Trophoblast cell (in vitro differentiated cells and primary cell): ENCODE measurements at regions not wholly inside any gene's neighbourhood (a gene's known extent, or its start where the extent isn't known, plus 50 kb on each side); places are given as distances from the start of the nearest gene placed in this dataset.
A peak's percentile ranks its signal among the peaks of the same experiment; 100 is the strongest.

Experiments
- DNase-seq, 2 donors: peaks; one replicate each; pipeline ENCODE4 v3.0.0-alpha.2; 2016
- H2AFZ ChIP-seq: 2 replicates; pipeline ENCODE4 v1.6.1; 2013; ENCODE audit warnings: low read length, moderate library complexity, mild to moderate bottlenecking; ENCODE audit not compliant: insufficient read depth, poor library complexity
- H2AK5ac ChIP-seq: 2 replicates; pipeline ENCODE4 v1.6.1; 2013; ENCODE audit warnings: mild to moderate bottlenecking, low read length
- H2BK120ac ChIP-seq: 2 replicates; pipeline ENCODE4 v1.6.1; 2013; ENCODE audit warnings: low read length, mild to moderate bottlenecking, moderate library complexity; ENCODE audit not compliant: insufficient read depth, poor library complexity
- H2BK12ac ChIP-seq: 2 replicates; pipeline ENCODE4 v1.6.1; 2013; ENCODE audit warnings: mild to moderate bottlenecking, low read length, moderate library complexity
- H2BK5ac ChIP-seq: 2 replicates; pipeline ENCODE4 v1.6.1; 2013; ENCODE audit warnings: low read length, low read depth, moderate library complexity, mild to moderate bottlenecking; ENCODE audit not compliant: poor library complexity
- H3K14ac ChIP-seq: 2 replicates; pipeline ENCODE4 v1.6.1; 2013; ENCODE audit warnings: mild to moderate bottlenecking, low read length
- H3K18ac ChIP-seq: 2 replicates; pipeline ENCODE4 v1.6.1; 2013; ENCODE audit warnings: mild to moderate bottlenecking, low read length
- H3K23ac ChIP-seq: 2 replicates; pipeline ENCODE4 v1.6.1; 2013; ENCODE audit warnings: low read length
- H3K27ac ChIP-seq: 2 replicates; pipeline ENCODE4 v1.5.1; 2013; ENCODE audit warnings: low read depth, mild to moderate bottlenecking, inconsistent platforms, low read length, moderate library complexity
- H3K27me3 ChIP-seq: 2 replicates; pipeline ENCODE4 v1.6.1; 2013; ENCODE audit warnings: inconsistent platforms, mild to moderate bottlenecking, low read length, moderate library complexity; ENCODE audit not compliant: insufficient read depth
- H3K36me3 ChIP-seq, 2 experiments: 1 replicate in 1 of 2; 2 replicates in 1 of 2; pipeline ENCODE4 v1.6.1; 2013; ENCODE audit warnings: low read length in 2 of 2, mild to moderate bottlenecking in 2 of 2, moderate library complexity in 1 of 2; ENCODE audit not compliant: insufficient read depth in 2 of 2, control insufficient read depth in 1 of 2
- H3K4ac ChIP-seq: 2 replicates; pipeline ENCODE4 v1.6.1; 2013; ENCODE audit warnings: low read depth, mild to moderate bottlenecking, low read length, moderate library complexity
- H3K4me1 ChIP-seq, 2 experiments: 1 replicate in 1 of 2; 2 replicates in 1 of 2; pipeline ENCODE4 v1.6.1; 2013; ENCODE audit warnings: low read length in 2 of 2, mild to moderate bottlenecking in 2 of 2, moderate library complexity in 1 of 2; ENCODE audit not compliant: insufficient read depth in 2 of 2, control insufficient read depth in 1 of 2
- H3K4me2 ChIP-seq: 2 replicates; pipeline ENCODE4 v1.6.1; 2013; ENCODE audit warnings: inconsistent platforms, mild to moderate bottlenecking, low read length, moderate library complexity
- H3K4me3 ChIP-seq: 2 replicates; pipeline ENCODE4 v1.5.1; 2013; ENCODE audit warnings: mild to moderate bottlenecking, low read depth, low read length, inconsistent platforms
- H3K79me1 ChIP-seq: one replicate; pipeline ENCODE4 v1.6.1; 2013; ENCODE audit warnings: low read length
- H3K79me2 ChIP-seq: 2 replicates; pipeline ENCODE4 v1.6.1; 2013; ENCODE audit warnings: low read length, mild to moderate bottlenecking; ENCODE audit not compliant: control insufficient read depth, insufficient read depth, poor library complexity
- H3K9ac ChIP-seq: 2 replicates; pipeline ENCODE4 v1.6.1; 2013; ENCODE audit warnings: mild to moderate bottlenecking, low read length
- H3K9me3 ChIP-seq: 2 replicates; pipeline ENCODE4 v1.6.1; 2013; ENCODE audit warnings: low read depth, mild to moderate bottlenecking, control low read depth, inconsistent platforms, low read length; ENCODE audit not compliant: insufficient read depth
- H4K12ac ChIP-seq: 2 replicates; pipeline ENCODE4 v1.6.1; 2013; ENCODE audit warnings: low read depth, mild to moderate bottlenecking, low read length, moderate library complexity
- H4K8ac ChIP-seq: 2 replicates; pipeline ENCODE4 v1.6.1; 2013; ENCODE audit warnings: low read depth, mild to moderate bottlenecking, low read length, moderate library complexity
- H4K91ac ChIP-seq: one replicate; pipeline ENCODE4 v1.6.1; 2013; ENCODE audit warnings: low read depth, mild to moderate bottlenecking, low read length, moderate library complexity
- WGBS: extraction: QIAGEN DNeasy Blood & Tissue Kit; methylation state at CpG from one replicate; pipeline ENCODE4 v1.1.7; 2013; ENCODE audit warnings: missing lambda C conversion rate; ENCODE audit not compliant: insufficient read length, insufficient coverage; ENCODE audit errors: extremely low coverage; 5-methylcytosine and 5-hydroxymethylcytosine counted together

DNA sequence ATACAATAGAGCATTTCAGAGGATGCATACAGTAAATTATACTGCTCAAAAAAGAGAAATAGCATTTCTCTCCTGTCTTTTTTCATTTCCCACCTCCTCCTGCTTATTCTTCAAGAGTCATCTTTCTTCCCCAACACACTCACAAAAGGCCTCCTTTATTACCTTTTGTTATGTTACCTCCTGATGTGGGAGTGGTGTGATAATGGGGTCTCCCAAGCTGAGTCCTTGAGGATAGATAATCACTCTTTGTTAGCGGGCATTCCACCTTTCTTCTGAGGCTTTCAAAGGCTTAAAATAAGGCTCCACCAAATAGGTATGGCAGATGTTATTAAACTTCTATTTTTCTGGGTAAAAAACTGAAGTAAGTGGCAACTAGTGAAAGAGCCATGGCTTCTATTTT lies 159.8 kb downstream of the CPEB2 start:
- H3K14ac ChIP-seq, result no peak overlapping the region
- DNase-seq, result no peak
- no peak overlapping the region for H3K4me2 ChIP-seq
- no peak overlapping the region for H2BK120ac ChIP-seq
- no peaks in the 10 kb centered on the region for H3K9me3 ChIP-seq
- H3K23ac ChIP-seq, result no peak overlapping the region
- H3K4me3 ChIP-seq, result no peak overlapping the region
- H2AFZ ChIP-seq, result no peak overlapping the region
- H3K36me3 ChIP-seq, result no peaks in the 10 kb centered on the region
- H4K8ac ChIP-seq, result no peak overlapping the region
- H2BK5ac ChIP-seq, result no peak overlapping the region
- H3K4ac ChIP-seq, result no peak overlapping the region
- no peak overlapping the region for H4K12ac ChIP-seq
- H3K27ac ChIP-seq, result no peak overlapping the region
- peaks cover 5 to 10% of the 10 kb centered on the region in 2 experiments for H3K4me1 ChIP-seq
- no peaks in the 10 kb centered on the region for H3K27me3 ChIP-seq
- no peak overlapping the region for H2AK5ac ChIP-seq
- H3K18ac ChIP-seq, result no peak overlapping the region
- H3K79me1 ChIP-seq, result no peaks in the 10 kb centered on the region
- no peak overlapping the region for H2BK12ac ChIP-seq
- H3K79me2 ChIP-seq, result no peaks in the 10 kb centered on the region
- no CpG with 5 or more reads among the region's 1 CpG for WGBS
- H3K9ac ChIP-seq, result no peak overlapping the region
- no peak overlapping the region for H4K91ac ChIP-seq

DNA sequence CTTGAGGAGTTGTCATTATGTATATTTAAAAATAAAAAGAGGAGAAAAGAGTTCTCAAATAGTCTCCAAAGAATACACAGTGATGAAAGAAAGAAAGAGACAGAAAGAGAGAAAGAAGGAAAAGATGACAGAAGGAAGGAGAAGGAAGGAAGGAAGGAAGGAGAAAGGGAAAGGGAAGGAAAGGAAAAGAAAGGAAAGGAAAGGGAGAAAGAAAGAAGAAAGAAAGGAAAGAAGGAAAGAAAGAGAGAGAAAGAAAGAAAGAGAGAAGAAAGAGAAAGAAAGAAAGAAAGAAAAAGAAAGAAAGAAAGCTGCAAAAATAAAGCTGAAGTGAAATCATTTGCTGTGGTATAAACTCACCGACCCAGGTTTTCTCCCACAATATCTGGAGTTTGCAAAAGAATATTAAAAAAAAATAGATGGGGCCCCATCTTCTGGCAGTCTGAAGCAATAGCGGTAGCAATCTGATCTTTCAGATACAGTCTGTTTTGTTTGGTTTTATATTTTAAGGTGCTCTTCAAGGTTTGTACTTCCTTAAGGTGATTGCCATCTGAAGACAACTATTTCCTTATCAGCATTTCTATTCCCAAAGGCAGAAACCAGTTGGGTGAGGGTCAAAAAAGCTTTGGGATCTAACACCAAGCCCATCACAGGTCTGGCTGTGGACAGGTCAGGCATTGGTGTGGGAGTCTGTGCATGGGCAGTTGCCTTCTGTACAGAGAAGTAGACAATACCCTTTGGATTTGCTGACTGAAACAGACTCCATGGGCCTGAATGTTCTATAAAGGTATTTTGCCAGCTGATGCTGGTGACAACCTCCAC lies 160.4 kb downstream of the CPEB2 start:
- Histone ChIP-seq H2BK120ac (no peak overlapping the region), H4K12ac (no peak overlapping the region), H3K9me3 (no peaks in the 10 kb centered on the region), H3K27me3 (no peaks in the 10 kb centered on the region), H4K8ac (no peak overlapping the region), H3K79me1 (no peaks in the 10 kb centered on the region), H3K23ac (no peak overlapping the region), H3K36me3 (no peaks in the 10 kb centered on the region), H3K9ac (no peak overlapping the region), H2AK5ac (no peak overlapping the region), H2AFZ (no peak overlapping the region), H3K4me3 (no peak overlapping the region), H3K27ac (no peak overlapping the region), H3K14ac (no peak overlapping the region), H3K18ac (no peak overlapping the region), H3K4me1 (peaks cover 5 to 10% of the 10 kb centered on the region in 2 experiments), H3K79me2 (no peaks in the 10 kb centered on the region), H2BK12ac (no peak overlapping the region), H2BK5ac (no peak overlapping the region), H4K91ac (no peak overlapping the region), H3K4ac (no peak overlapping the region), H3K4me2 (no peak overlapping the region)
- DNase-seq, result peak in 1 of 2 donors; percentile 51
- no CpG with 5 or more reads among the region's 2 CpGs for whole genome bisulfite sequencing

DNA sequence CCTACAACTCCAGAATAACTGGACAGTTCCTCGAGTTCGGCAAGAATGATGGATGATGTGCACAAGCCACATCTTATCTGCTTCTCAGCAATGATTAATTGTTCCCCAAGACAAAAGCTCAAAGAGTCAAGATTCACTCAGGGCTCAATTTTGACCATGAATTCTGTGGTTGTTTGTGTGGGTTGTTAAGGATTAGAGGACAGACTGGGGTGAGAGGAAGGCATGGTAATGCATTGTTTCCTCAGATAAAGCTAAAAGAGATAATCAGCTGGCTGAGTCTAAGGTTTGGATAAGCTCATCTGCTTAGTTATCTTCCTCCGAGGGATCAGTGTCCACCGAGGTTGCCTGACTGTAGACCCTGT lies 161.0 kb downstream of the CPEB2 start:
- Histone ChIP-seq H2AFZ (no peak overlapping the region), H2BK5ac (no peak overlapping the region), H3K27ac (no peak overlapping the region), H3K4me2 (no peak overlapping the region), H3K14ac (no peak overlapping the region), H2BK120ac (no peak overlapping the region), H3K36me3 (no peaks in the 10 kb centered on the region), H3K4me1 (peaks cover 5 to 10% of the 10 kb centered on the region in 2 experiments), H3K9ac (no peak overlapping the region), H3K27me3 (no peaks in the 10 kb centered on the region), H3K23ac (no peak overlapping the region), H3K9me3 (no peaks in the 10 kb centered on the region), H2BK12ac (no peak overlapping the region), H4K12ac (no peak overlapping the region), H3K79me1 (no peaks in the 10 kb centered on the region), H3K18ac (no peak overlapping the region), H4K91ac (no peak overlapping the region), H4K8ac (no peak overlapping the region), H3K4ac (no peak overlapping the region), H2AK5ac (no peak overlapping the region), H3K79me2 (no peaks in the 10 kb centered on the region), H3K4me3 (no peak overlapping the region)
- no CpG with 5 or more reads among the region's 4 CpGs for WGBS
- no peak for DNase-seq

DNA sequence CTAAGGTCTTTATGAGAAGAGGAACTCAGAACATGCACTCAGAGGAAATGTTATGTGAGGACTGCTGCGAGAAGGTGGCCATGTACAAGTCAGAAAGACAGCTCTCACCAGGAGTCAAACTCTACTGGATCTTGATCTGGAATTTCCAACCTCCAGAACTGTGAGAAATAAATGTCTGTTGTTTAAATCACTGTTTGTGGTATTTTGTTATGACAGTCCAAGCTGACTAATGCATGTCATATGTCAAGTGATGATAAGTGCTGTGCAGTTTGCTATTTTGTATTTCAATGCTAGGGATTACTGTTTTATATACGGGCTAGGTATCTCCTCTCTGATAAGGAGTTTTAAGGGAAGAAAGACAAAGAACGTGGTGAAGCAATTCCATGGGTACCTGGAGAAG lies 162.3 kb downstream of the CPEB2 start:
- H3K18ac ChIP-seq, result no peak overlapping the region
- H3K4me2 ChIP-seq, result no peak overlapping the region
- H3K23ac ChIP-seq, result no peak overlapping the region
- H4K8ac ChIP-seq, result no peak overlapping the region
- no peaks in the 10 kb centered on the region for H3K79me2 ChIP-seq
- no peaks in the 10 kb centered on the region for H3K9me3 ChIP-seq
- H3K14ac ChIP-seq, result no peak overlapping the region
- H2AK5ac ChIP-seq, result no peak overlapping the region
- H2AFZ ChIP-seq, result no peak overlapping the region
- no peak overlapping the region for H4K12ac ChIP-seq
- WGBS, result no CpG with 5 or more reads among the region's 3 CpGs
- H4K91ac ChIP-seq, result no peak overlapping the region
- H3K79me1 ChIP-seq, result no peaks in the 10 kb centered on the region
- no peak overlapping the region for H2BK5ac ChIP-seq
- H3K4me3 ChIP-seq, result no peak overlapping the region
- DNase-seq, result peak; percentile 29 to 83
- H3K4ac ChIP-seq, result no peak overlapping the region
- H3K36me3 ChIP-seq, result no peaks in the 10 kb centered on the region
- no peaks in the 10 kb centered on the region for H3K27me3 ChIP-seq
- no peak overlapping the region for H2BK120ac ChIP-seq
- no peak overlapping the region for H3K27ac ChIP-seq
- H3K4me1 ChIP-seq, result peaks cover 0 to 3% of the 10 kb centered on the region in 2 experiments
- H3K9ac ChIP-seq, result no peak overlapping the region
- H2BK12ac ChIP-seq, result no peak overlapping the region
